ENCODE measurements at regions not wholly inside any gene's neighbourhood (a gene's known extent, or its start where the extent isn't known, plus 50 kb on each side); places are given as distances from the start of the nearest gene placed in this dataset.

GRCh38 chr14:42673963-42674362 is 1067.3 kb downstream of the LRFN5 start:
- peaks cover 6% of the 10 kb centered on the region; the same call in 1 of the 2 replicates for H3K9me3 ChIP-seq (ENCODE audit: control insufficient read depth, insufficient read depth, low read length)
- no peaks in the 10 kb centered on the region for H3K4me1 ChIP-seq (ENCODE audit: insufficient read depth, low read length)
- no peaks in the 10 kb centered on the region for H3K36me3 ChIP-seq (ENCODE audit: insufficient read depth, low read length)
- no peak overlapping the region for H3K9ac ChIP-seq (ENCODE audit: low read depth, low read length)

- Histone ChIP-seq H3K36me3 (ENCODE audit: insufficient read depth, low read length) (no peaks in the 10 kb centered on the region), H3K4me1 (ENCODE audit: insufficient read depth, low read length) (no peaks in the 10 kb centered on the region), H3K9me3 (ENCODE audit: control insufficient read depth, insufficient read depth, low read length) (peaks cover 6% of the 10 kb centered on the region; the same call in 1 of the 2 replicates), H3K9ac (ENCODE audit: low read depth, low read length) (no peak overlapping the region)
Observed at GRCh38 chr14:42671636-42672035, 1065.0 kb downstream of the LRFN5 start.

- Histone ChIP-seq H3K9ac (ENCODE audit: low read depth, low read length) (no peak overlapping the region), H3K36me3 (ENCODE audit: insufficient read depth, low read length) (no peaks in the 10 kb centered on the region), H3K9me3 (ENCODE audit: control insufficient read depth, insufficient read depth, low read length) (no peaks in the 10 kb centered on the region), H3K4me1 (ENCODE audit: insufficient read depth, low read length) (no peaks in the 10 kb centered on the region; the same call in 1 of the 2 replicates)
Observed at GRCh38 chr14:42665083-42665482, 1058.4 kb downstream of the LRFN5 start.

- Histone ChIP-seq H3K9me3 (ENCODE audit: control insufficient read depth, insufficient read depth, low read length) (no peaks in the 10 kb centered on the region), H3K9ac (ENCODE audit: low read depth, low read length) (no peak overlapping the region), H3K4me1 (ENCODE audit: insufficient read depth, low read length) (no peaks in the 10 kb centered on the region; the same call in 1 of the 2 replicates), H3K36me3 (ENCODE audit: insufficient read depth, low read length) (no peaks in the 10 kb centered on the region)
Observed at GRCh38 chr14:42664190-42664589, 1057.5 kb downstream of the LRFN5 start.

- Histone ChIP-seq H3K9me3 (ENCODE audit: control insufficient read depth, insufficient read depth, low read length) (no peaks in the 10 kb centered on the region), H3K4me1 (ENCODE audit: insufficient read depth, low read length) (peaks cover 8% of the 10 kb centered on the region; the same call in 1 of the 2 replicates), H3K36me3 (ENCODE audit: insufficient read depth, low read length) (no peaks in the 10 kb centered on the region), H3K9ac (ENCODE audit: low read depth, low read length) (no peak overlapping the region)
Observed at GRCh38 chr14:42654707-42655106, 1048.0 kb downstream of the LRFN5 start.

- Histone ChIP-seq H3K36me3 (ENCODE audit: insufficient read depth, low read length) (no peaks in the 10 kb centered on the region), H3K9me3 (ENCODE audit: control insufficient read depth, insufficient read depth, low read length) (no peaks in the 10 kb centered on the region), H3K9ac (ENCODE audit: low read depth, low read length) (no peak overlapping the region), H3K4me1 (ENCODE audit: insufficient read depth, low read length) (no peaks in the 10 kb centered on the region)
Observed at GRCh38 chr14:42642787-42643186, 1036.1 kb downstream of the LRFN5 start.

- H3K36me3 ChIP-seq (ENCODE audit: insufficient read depth, low read length), result no peaks in the 10 kb centered on the region
- H3K9me3 ChIP-seq (ENCODE audit: control insufficient read depth, insufficient read depth, low read length), result no peaks in the 10 kb centered on the region
- no peak overlapping the region for H3K9ac ChIP-seq (ENCODE audit: low read depth, low read length)
- no peaks in the 10 kb centered on the region for H3K4me1 ChIP-seq (ENCODE audit: insufficient read depth, low read length)
Observed at GRCh38 chr14:42633504-42634095, 1026.9 kb downstream of the LRFN5 start.

GRCh38 chr14:42629553-42629952 is 1022.9 kb downstream of the LRFN5 start:
- Histone ChIP-seq H3K36me3 (ENCODE audit: insufficient read depth, low read length) (no peaks in the 10 kb centered on the region), H3K9ac (ENCODE audit: low read depth, low read length) (no peak overlapping the region), H3K9me3 (ENCODE audit: control insufficient read depth, insufficient read depth, low read length) (no peaks in the 10 kb centered on the region), H3K4me1 (ENCODE audit: insufficient read depth, low read length) (no peaks in the 10 kb centered on the region)

GRCh38 chr14:42628602-42629001 is 1021.9 kb downstream of the LRFN5 start:
- no peaks in the 10 kb centered on the region for H3K4me1 ChIP-seq (ENCODE audit: insufficient read depth, low read length)
- no peak overlapping the region for H3K9ac ChIP-seq (ENCODE audit: low read depth, low read length)
- no peaks in the 10 kb centered on the region for H3K9me3 ChIP-seq (ENCODE audit: control insufficient read depth, insufficient read depth, low read length)
- no peaks in the 10 kb centered on the region for H3K36me3 ChIP-seq (ENCODE audit: insufficient read depth, low read length)

GRCh38 chr14:42626986-42627385 is 1020.3 kb downstream of the LRFN5 start:
- Histone ChIP-seq H3K9me3 (ENCODE audit: control insufficient read depth, insufficient read depth, low read length) (no peaks in the 10 kb centered on the region), H3K36me3 (ENCODE audit: insufficient read depth, low read length) (no peaks in the 10 kb centered on the region), H3K9ac (ENCODE audit: low read depth, low read length) (no peak overlapping the region), H3K4me1 (ENCODE audit: insufficient read depth, low read length) (no peaks in the 10 kb centered on the region)

- H3K4me1 ChIP-seq (ENCODE audit: insufficient read depth, low read length), result no peaks in the 10 kb centered on the region
- no peak overlapping the region for H3K9ac ChIP-seq (ENCODE audit: low read depth, low read length)
- no peaks in the 10 kb centered on the region for H3K36me3 ChIP-seq (ENCODE audit: insufficient read depth, low read length)
- H3K9me3 ChIP-seq (ENCODE audit: control insufficient read depth, insufficient read depth, low read length), result no peaks in the 10 kb centered on the region
Observed at GRCh38 chr14:42624980-42625761, 1018.5 kb downstream of the LRFN5 start.

GRCh38 chr14:42617005-42617404 is 1010.3 kb downstream of the LRFN5 start:
- H3K9ac ChIP-seq (ENCODE audit: low read depth, low read length), result no peak overlapping the region
- H3K36me3 ChIP-seq (ENCODE audit: insufficient read depth, low read length), result no peaks in the 10 kb centered on the region
- no peaks in the 10 kb centered on the region for H3K9me3 ChIP-seq (ENCODE audit: control insufficient read depth, insufficient read depth, low read length)
- H3K4me1 ChIP-seq (ENCODE audit: insufficient read depth, low read length), result no peaks in the 10 kb centered on the region

- H3K4me1 ChIP-seq (ENCODE audit: insufficient read depth, low read length), result no peaks in the 10 kb centered on the region
- no peaks in the 10 kb centered on the region for H3K36me3 ChIP-seq (ENCODE audit: insufficient read depth, low read length)
- H3K9me3 ChIP-seq (ENCODE audit: control insufficient read depth, insufficient read depth, low read length), result no peaks in the 10 kb centered on the region
- no peak overlapping the region for H3K9ac ChIP-seq (ENCODE audit: low read depth, low read length)
Observed at GRCh38 chr14:42606839-42607238, 1000.2 kb downstream of the LRFN5 start.

GRCh38 chr14:42602336-42602845 is 995.7 kb downstream of the LRFN5 start:
- no peaks in the 10 kb centered on the region for H3K36me3 ChIP-seq (ENCODE audit: insufficient read depth, low read length)
- no peaks in the 10 kb centered on the region for H3K4me1 ChIP-seq (ENCODE audit: insufficient read depth, low read length)
- no peak overlapping the region for H3K9ac ChIP-seq (ENCODE audit: low read depth, low read length)
- H3K9me3 ChIP-seq (ENCODE audit: control insufficient read depth, insufficient read depth, low read length), result no peaks in the 10 kb centered on the region

GRCh38 chr14:42572032-42572431 is 965.4 kb downstream of the LRFN5 start:
- no peaks in the 10 kb centered on the region for H3K4me1 ChIP-seq (ENCODE audit: insufficient read depth, low read length)
- peaks cover 5% of the 10 kb centered on the region for H3K9me3 ChIP-seq (ENCODE audit: control insufficient read depth, insufficient read depth, low read length)
- H3K36me3 ChIP-seq (ENCODE audit: insufficient read depth, low read length), result no peaks in the 10 kb centered on the region
- no peak overlapping the region for H3K9ac ChIP-seq (ENCODE audit: low read depth, low read length)
